CD4-positive, alpha-beta T cell treated with Interleukin-6 at 100 ng/mL for 8 hours (primary cell): ENCODE measurements at regions not wholly inside any gene's neighbourhood (a gene's known extent, or its start where the extent isn't known, plus 50 kb on each side); places are given as distances from the start of the nearest gene placed in this dataset.
"Not testable (repeated sequence)": the region's sequence is repeated elsewhere in the genome, so short reads cannot be mapped to it uniquely, and the experiment has no call there.

Source experiments
- DNase-seq: peaks from one replicate; pipeline ENCODE4 v3.0.0-alpha.2; 2020; ENCODE audit warnings: mixed read lengths, low spot score

GRCh38 chr20:57786304-57786932 lies 76.6 kb upstream of the PMEPA1 start:
- no peak for DNase-seq

- no peak for DNase-seq
These were observed 75.9 kb upstream of the PMEPA1 start for GRCh38 chr20:57785720-57786119.

- no peak for DNase-seq
These were observed 75.2 kb upstream of the PMEPA1 start for GRCh38 chr20:57785061-57785460.

GRCh38 chr20:57783956-57784837 lies 74.4 kb upstream of the PMEPA1 start:
- no peak for DNase-seq

GRCh38 chr20:57783196-57783595 lies 73.4 kb upstream of the PMEPA1 start:
- DNase-seq = no peak

- DNase-seq = no peak
These were observed 72.8 kb upstream of the PMEPA1 start for GRCh38 chr20:57782631-57783041.

- no peak for DNase-seq
These were observed 72.1 kb upstream of the PMEPA1 start for GRCh38 chr20:57781901-57782300.

- DNase-seq = no peak
These were observed 71.1 kb upstream of the PMEPA1 start for GRCh38 chr20:57780906-57781305.

- no peak for DNase-seq
These were observed 70.6 kb upstream of the PMEPA1 start for GRCh38 chr20:57780398-57780797.

GRCh38 chr20:57779401-57780003 lies 69.7 kb upstream of the PMEPA1 start:
- no peak for DNase-seq

- DNase-seq = no peak
These were observed 68.1 kb upstream of the PMEPA1 start for GRCh38 chr20:57777911-57778310.

- DNase-seq = no peak
These were observed 65.1 kb upstream of the PMEPA1 start for GRCh38 chr20:57774951-57775350.

- no peak for DNase-seq
These were observed 64.5 kb upstream of the PMEPA1 start for GRCh38 chr20:57774111-57774880.

- no peak for DNase-seq
These were observed 63.4 kb upstream of the PMEPA1 start for GRCh38 chr20:57773059-57773815.

- DNase-seq = no peak
These were observed 62.6 kb upstream of the PMEPA1 start for GRCh38 chr20:57772349-57772964.

GRCh38 chr20:57770852-57771720 lies 61.3 kb upstream of the PMEPA1 start:
- no peak for DNase-seq

- not testable (repeated sequence) for DNase-seq
These were observed 60.6 kb upstream of the PMEPA1 start for GRCh38 chr20:57770401-57770800.

- DNase-seq = no peak
These were observed 59.9 kb upstream of the PMEPA1 start for GRCh38 chr20:57769756-57770155.

GRCh38 chr20:57768519-57768918 lies 58.7 kb upstream of the PMEPA1 start:
- DNase-seq = no peak

- DNase-seq = no peak
These were observed 57.6 kb upstream of the PMEPA1 start for GRCh38 chr20:57767441-57767840.
